Endothelial cell of umbilical vein (primary cell): ENCODE measurements at regions not wholly inside any gene's neighbourhood (a gene's known extent, or its start where the extent isn't known, plus 50 kb on each side); places are given as distances from the start of the nearest gene placed in this dataset.

Experiments
- EZH2 ChIP-seq: IDR thresholded peaks from 2 replicates; pipeline ENCODE4 v1.6.1; 2012; ENCODE audit warnings: borderline replicate concordance, low read depth, mild to moderate bottlenecking, moderate library complexity, low read length, inconsistent platforms; ENCODE audit not compliant: severe bottlenecking
- FOS ChIP-seq: IDR thresholded peaks from 2 replicates; pipeline ENCODE4 v1.6.1; 2011; ENCODE audit warnings: mild to moderate bottlenecking, low read length, moderate library complexity, borderline replicate concordance; ENCODE audit not compliant: insufficient read depth
- JUN ChIP-seq: IDR thresholded peaks from 2 replicates; pipeline ENCODE4 v1.6.1; 2011; ENCODE audit warnings: borderline replicate concordance, low read depth; ENCODE audit not compliant: insufficient read length, insufficient read depth
- POLR2A ChIP-seq: IDR thresholded peaks from 2 replicates; pipeline ENCODE4 v1.6.1; 2012; ENCODE audit warnings: low read depth, mild to moderate bottlenecking, control low read depth, low read length
- POLR2AphosphoS5 ChIP-seq: IDR thresholded peaks from 2 replicates; pipeline ENCODE4 v1.6.1; 2012; ENCODE audit warnings: low read depth, mild to moderate bottlenecking, control low read depth, low read length, moderate library complexity; ENCODE audit not compliant: insufficient read depth
- TF ChIP-seq, protein P1 (sequence below), 2 donors: IDR thresholded peaks; 1 replicate in 1 of 2; 2 replicates in 1 of 2; pipeline ENCODE4 v1.5.1; 2011; ENCODE audit warnings: low read length in 2 of 2, mild to moderate bottlenecking in 2 of 2, moderate library complexity in 2 of 2, control low read depth in 1 of 2, inconsistent platforms in 1 of 2, low read depth in 1 of 2; ENCODE audit not compliant: insufficient read depth in 1 of 2; ENCODE audit errors: extremely low read depth in 1 of 2
- TF ChIP-seq, protein P2 (sequence below): IDR thresholded peaks from 2 replicates; pipeline ENCODE4 v1.6.1; 2011; ENCODE audit not compliant: insufficient read depth, insufficient read length

DNA sequence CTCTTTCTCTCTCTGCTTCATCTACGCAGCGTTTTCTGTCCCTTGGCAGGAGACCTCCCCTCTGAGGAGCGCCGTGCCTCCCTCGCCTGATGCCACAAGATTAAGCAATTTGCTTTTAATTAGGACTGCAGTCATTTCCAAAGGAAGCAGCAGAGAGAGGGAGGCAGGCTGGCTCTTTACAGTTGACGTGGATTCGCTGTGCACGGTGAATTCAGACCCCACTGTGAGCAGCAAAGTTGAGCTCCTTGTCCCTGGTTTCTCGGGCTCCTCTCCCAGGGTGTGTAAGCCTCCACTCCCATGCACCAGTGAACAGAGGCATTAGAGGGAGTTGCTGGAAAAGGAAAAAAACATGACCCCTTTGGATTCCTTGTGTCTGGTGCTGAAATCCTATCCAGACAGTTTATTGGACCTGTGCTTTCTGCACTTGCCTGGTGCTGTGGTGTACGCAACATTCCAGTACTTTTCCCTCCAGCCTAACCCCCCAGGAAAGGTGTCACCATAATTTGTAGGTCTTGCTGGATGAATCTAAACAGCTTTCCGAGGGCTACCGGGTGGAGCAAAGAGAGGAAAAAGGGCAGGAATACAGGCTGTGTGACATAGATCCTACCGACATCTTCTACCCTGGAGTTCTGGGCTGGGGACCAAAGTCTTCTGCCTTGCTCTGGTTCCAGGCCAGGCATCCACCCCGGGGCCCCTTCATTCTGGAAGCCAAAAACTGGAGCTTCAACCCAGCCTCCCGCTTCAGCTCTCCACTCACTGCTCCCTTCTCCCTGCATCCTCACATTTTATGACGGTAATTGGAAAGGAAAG is 171.0 kb downstream of the MAF start:
- TF ChIP-seq, protein P1, sequence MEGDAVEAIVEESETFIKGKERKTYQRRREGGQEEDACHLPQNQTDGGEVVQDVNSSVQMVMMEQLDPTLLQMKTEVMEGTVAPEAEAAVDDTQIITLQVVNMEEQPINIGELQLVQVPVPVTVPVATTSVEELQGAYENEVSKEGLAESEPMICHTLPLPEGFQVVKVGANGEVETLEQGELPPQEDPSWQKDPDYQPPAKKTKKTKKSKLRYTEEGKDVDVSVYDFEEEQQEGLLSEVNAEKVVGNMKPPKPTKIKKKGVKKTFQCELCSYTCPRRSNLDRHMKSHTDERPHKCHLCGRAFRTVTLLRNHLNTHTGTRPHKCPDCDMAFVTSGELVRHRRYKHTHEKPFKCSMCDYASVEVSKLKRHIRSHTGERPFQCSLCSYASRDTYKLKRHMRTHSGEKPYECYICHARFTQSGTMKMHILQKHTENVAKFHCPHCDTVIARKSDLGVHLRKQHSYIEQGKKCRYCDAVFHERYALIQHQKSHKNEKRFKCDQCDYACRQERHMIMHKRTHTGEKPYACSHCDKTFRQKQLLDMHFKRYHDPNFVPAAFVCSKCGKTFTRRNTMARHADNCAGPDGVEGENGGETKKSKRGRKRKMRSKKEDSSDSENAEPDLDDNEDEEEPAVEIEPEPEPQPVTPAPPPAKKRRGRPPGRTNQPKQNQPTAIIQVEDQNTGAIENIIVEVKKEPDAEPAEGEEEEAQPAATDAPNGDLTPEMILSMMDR (IDR thresholded peaks at IDR 0.05; ENCODE audit: extremely low read depth in 1 of 2, insufficient read depth in 1 of 2, low read depth in 1 of 2, low read length in 2 of 2) = no peak
- TF ChIP-seq POLR2A = no peak
- no peak for TF ChIP-seq FOS
- TF ChIP-seq JUN = no peak
- TF ChIP-seq EZH2 = no peak
- TF ChIP-seq, protein P2, sequence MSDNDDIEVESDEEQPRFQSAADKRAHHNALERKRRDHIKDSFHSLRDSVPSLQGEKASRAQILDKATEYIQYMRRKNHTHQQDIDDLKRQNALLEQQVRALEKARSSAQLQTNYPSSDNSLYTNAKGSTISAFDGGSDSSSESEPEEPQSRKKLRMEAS = no peak
- TF ChIP-seq POLR2AphosphoS5 = no peak
